NB4 (cell line): ENCODE measurements at regions not wholly inside any gene's neighbourhood (a gene's known extent, or its start where the extent isn't known, plus 50 kb on each side); places are given as distances from the start of the nearest gene placed in this dataset.

Source experiments
- MAX ChIP-seq: IDR thresholded peaks from 2 replicates; pipeline ENCODE4 v1.6.1; 2011; ENCODE audit warnings: low read depth, low read length
- MYC ChIP-seq: IDR thresholded peaks from 2 replicates; pipeline ENCODE4 v1.6.1; 2011; ENCODE audit warnings: low read depth, low read length
- POLR2A ChIP-seq: IDR thresholded peaks from 2 replicates; pipeline ENCODE4 v1.6.1; 2011; ENCODE audit warnings: mild to moderate bottlenecking; ENCODE audit not compliant: insufficient read length; ENCODE audit errors: extremely low read depth
- TF ChIP-seq, protein P1 (sequence below): IDR thresholded peaks from one replicate; pipeline ENCODE4 v1.5.1; 2012; ENCODE audit warnings: low read depth, low read length

GRCh38 chr15:67931861-67932260, 92.0 kb upstream of the RNU6-1 start:
- TF ChIP-seq, protein P1, sequence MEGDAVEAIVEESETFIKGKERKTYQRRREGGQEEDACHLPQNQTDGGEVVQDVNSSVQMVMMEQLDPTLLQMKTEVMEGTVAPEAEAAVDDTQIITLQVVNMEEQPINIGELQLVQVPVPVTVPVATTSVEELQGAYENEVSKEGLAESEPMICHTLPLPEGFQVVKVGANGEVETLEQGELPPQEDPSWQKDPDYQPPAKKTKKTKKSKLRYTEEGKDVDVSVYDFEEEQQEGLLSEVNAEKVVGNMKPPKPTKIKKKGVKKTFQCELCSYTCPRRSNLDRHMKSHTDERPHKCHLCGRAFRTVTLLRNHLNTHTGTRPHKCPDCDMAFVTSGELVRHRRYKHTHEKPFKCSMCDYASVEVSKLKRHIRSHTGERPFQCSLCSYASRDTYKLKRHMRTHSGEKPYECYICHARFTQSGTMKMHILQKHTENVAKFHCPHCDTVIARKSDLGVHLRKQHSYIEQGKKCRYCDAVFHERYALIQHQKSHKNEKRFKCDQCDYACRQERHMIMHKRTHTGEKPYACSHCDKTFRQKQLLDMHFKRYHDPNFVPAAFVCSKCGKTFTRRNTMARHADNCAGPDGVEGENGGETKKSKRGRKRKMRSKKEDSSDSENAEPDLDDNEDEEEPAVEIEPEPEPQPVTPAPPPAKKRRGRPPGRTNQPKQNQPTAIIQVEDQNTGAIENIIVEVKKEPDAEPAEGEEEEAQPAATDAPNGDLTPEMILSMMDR: no peak
- TF ChIP-seq MYC (no peak), POLR2A (no peak), MAX (no peak)
